KMS-11 (cell line): ENCODE measurements at regions not wholly inside any gene's neighbourhood (a gene's known extent, or its start where the extent isn't known, plus 50 kb on each side); places are given as distances from the start of the nearest gene placed in this dataset.

Experiments
- H2AFZ ChIP-seq: fragments of 200-600 bp; sonication (generic); 2 replicates; pipeline ENCODE4 v1.6.1; 2016; ENCODE audit warnings: antibody characterized with exemption, mixed run types, low read depth
- H3K27ac ChIP-seq: fragments of 200-600 bp; sonication (generic); 2 replicates; pipeline ENCODE4 v1.6.1; 2016; ENCODE audit warnings: mild to moderate bottlenecking, mixed run types
- H3K27me3 ChIP-seq: fragments of 200-600 bp; sonication (generic); 2 replicates; pipeline ENCODE4 v1.6.1; 2017; ENCODE audit warnings: mild to moderate bottlenecking, low read depth, mixed run types, moderate library complexity; ENCODE audit not compliant: insufficient read depth
- H3K36me3 ChIP-seq: fragments of 200-600 bp; sonication (generic); 2 replicates; pipeline ENCODE4 v1.6.1; 2017; ENCODE audit warnings: mild to moderate bottlenecking, mixed run types; ENCODE audit not compliant: insufficient read depth
- H3K4me1 ChIP-seq: fragments of 200-600 bp; sonication (generic); 2 replicates; pipeline ENCODE4 v1.6.1; 2016; ENCODE audit warnings: mild to moderate bottlenecking, low read depth, mixed run types; ENCODE audit not compliant: poor library complexity, severe bottlenecking
- H3K4me2 ChIP-seq: fragments of 200-600 bp; sonication (generic); 2 replicates; pipeline ENCODE4 v1.7.0; 2016; ENCODE audit warnings: mild to moderate bottlenecking, mixed run types
- H3K4me3 ChIP-seq: fragments of 200-600 bp; sonication (generic); IDR thresholded peaks from 2 replicates; pipeline ENCODE4 v1.6.1; 2017; ENCODE audit warnings: low read depth, low read length, mixed read lengths; ENCODE audit not compliant: insufficient read depth
- H3K79me2 ChIP-seq: fragments of 200-600 bp; sonication (generic); 2 replicates; pipeline ENCODE4 v1.6.1; 2016; ENCODE audit warnings: low read depth, mixed run types; ENCODE audit not compliant: insufficient read depth
- H3K9ac ChIP-seq: fragments of 200-600 bp; sonication (generic); 2 replicates; pipeline ENCODE4 v1.6.1; 2016; ENCODE audit warnings: mild to moderate bottlenecking, mixed run types
- H4K20me1 ChIP-seq: fragments of 200-600 bp; sonication (generic); 2 replicates; pipeline ENCODE4 v1.6.1; 2016; ENCODE audit warnings: mild to moderate bottlenecking, mixed run types; ENCODE audit not compliant: insufficient read depth
- TF ChIP-seq, protein P1 (sequence below): fragments of 200-600 bp; sonication (generic); conservative IDR thresholded peaks from 2 replicates; pipeline ENCODE4 v1.6.1; 2017; ENCODE audit warnings: low read depth, mild to moderate bottlenecking, antibody characterized with exemption, low read length, moderate library complexity, mixed read lengths

DNA sequence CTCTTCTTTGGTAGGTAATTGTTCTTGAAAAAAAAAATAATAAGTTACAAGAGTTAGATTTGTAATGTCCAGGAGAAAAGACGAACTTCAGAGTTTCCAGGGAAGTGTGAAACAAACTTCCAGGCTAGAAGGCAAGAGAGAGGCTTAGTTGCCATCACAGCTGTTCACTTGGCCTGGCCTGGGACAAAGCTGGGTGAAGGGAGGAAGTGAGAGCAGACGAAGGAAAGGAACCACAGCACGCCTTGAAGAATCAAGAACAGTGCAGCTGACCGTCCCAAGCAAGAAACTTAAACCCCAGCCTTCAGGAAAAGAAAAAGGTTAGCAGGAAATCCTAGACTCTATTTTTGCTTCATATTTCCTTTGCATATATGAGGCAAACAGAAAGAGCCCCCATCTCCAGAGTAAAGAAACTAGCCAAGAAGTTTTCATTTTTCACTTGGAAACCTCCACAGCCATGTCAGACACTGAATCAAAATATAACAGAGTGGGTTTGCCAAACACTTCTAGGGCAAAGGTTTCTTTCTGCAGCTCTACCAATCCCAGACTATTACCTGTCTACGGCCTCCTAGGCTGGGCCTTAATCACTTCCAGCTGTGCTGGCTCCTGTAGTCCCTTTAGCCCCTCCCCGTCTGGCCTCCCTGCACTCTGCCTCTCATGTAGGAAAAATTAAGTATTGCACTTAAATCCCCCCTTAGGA lies 209.6 kb downstream of the SPATA18 start:
- TF ChIP-seq, protein P1, sequence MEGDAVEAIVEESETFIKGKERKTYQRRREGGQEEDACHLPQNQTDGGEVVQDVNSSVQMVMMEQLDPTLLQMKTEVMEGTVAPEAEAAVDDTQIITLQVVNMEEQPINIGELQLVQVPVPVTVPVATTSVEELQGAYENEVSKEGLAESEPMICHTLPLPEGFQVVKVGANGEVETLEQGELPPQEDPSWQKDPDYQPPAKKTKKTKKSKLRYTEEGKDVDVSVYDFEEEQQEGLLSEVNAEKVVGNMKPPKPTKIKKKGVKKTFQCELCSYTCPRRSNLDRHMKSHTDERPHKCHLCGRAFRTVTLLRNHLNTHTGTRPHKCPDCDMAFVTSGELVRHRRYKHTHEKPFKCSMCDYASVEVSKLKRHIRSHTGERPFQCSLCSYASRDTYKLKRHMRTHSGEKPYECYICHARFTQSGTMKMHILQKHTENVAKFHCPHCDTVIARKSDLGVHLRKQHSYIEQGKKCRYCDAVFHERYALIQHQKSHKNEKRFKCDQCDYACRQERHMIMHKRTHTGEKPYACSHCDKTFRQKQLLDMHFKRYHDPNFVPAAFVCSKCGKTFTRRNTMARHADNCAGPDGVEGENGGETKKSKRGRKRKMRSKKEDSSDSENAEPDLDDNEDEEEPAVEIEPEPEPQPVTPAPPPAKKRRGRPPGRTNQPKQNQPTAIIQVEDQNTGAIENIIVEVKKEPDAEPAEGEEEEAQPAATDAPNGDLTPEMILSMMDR, result no peak

DNA sequence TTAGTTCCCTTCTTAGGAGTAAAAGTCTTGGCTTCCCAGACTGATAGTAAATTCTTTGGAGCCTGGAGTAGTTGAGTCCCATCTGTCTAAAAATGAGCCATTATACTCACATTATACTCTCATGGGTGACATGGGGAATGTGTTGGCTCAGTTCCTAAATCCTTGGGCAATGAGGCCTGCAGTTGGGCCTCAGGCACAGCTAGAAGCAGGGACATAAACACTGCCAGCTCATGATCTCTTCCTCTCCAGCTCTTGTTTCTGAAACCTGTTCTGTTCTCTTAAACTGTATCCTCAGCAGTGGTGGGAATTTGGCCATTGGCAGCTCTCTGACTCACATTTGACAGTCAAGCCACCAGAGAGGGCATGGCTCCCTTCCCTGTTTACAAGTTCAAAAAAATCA lies 212.5 kb downstream of the SPATA18 start:
- Histone ChIP-seq H3K79me2 (no peaks in the 10 kb centered on the region), H3K4me1 (no peaks in the 10 kb centered on the region), H3K4me3 (no peak overlapping the region), H4K20me1 (no peaks in the 10 kb centered on the region), H3K9ac (no peak overlapping the region), H3K4me2 (no peak overlapping the region), H3K36me3 (no peaks in the 10 kb centered on the region), H3K27ac (no peak overlapping the region), H3K27me3 (no peaks in the 10 kb centered on the region), H2AFZ (no peak overlapping the region)
- TF ChIP-seq, protein P1, result no peak

More for the DNA sequence above, 209.6 kb downstream of the SPATA18 start:
- Histone ChIP-seq H4K20me1 (no peaks in the 10 kb centered on the region), H3K27me3 (no peaks in the 10 kb centered on the region), H3K27ac (no peak overlapping the region), H3K4me2 (no peak overlapping the region), H2AFZ (no peak overlapping the region), H3K9ac (no peak overlapping the region), H3K4me3 (no peak overlapping the region), H3K79me2 (no peaks in the 10 kb centered on the region), H3K36me3 (no peaks in the 10 kb centered on the region), H3K4me1 (no peaks in the 10 kb centered on the region)

DNA sequence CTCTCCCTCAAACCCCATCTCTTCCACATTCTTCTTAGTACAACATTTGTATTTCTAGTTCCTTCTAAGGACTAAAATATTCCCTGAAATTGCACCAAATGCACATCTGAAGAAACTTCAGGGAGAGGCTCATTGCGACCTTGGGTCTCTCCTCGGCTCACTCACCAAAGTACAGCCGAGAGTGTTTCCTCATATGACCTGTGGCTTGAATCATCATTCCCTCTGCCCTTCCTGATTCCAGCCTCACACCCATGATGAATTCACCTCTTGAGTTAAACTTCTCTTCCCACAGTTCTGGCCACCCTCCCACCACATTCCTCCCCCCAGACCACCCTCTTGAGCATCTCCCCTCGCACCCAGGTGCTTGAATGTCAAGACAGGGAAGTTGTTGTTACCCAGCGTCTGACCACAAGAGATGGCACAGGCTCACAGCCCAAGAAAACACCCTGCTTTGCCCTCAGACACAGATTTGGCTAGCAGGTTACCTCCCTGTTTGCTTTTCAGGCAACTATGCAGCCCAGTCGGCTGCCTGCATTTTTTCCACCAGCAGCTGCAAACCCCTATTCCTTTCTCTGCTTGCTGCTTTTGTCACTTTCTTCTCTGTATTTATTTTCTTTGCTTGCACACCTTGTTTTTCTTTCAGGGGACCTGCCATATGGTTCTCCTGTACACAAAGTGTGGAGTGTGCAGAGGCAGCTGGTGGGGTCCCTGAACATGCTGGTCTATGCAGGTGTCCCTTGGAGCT lies 214.8 kb downstream of the SPATA18 start:
- H3K79me2 ChIP-seq, result no peaks in the 10 kb centered on the region
- TF ChIP-seq, protein P1, result no peak
- H3K27ac ChIP-seq, result no peak overlapping the region
- no peaks in the 10 kb centered on the region for H3K27me3 ChIP-seq
- H2AFZ ChIP-seq, result no peak overlapping the region
- H3K4me3 ChIP-seq, result no peak overlapping the region
- no peaks in the 10 kb centered on the region for H4K20me1 ChIP-seq
- no peaks in the 10 kb centered on the region for H3K36me3 ChIP-seq
- H3K4me2 ChIP-seq, result no peak overlapping the region
- no peaks in the 10 kb centered on the region for H3K4me1 ChIP-seq
- no peak overlapping the region for H3K9ac ChIP-seq

DNA sequence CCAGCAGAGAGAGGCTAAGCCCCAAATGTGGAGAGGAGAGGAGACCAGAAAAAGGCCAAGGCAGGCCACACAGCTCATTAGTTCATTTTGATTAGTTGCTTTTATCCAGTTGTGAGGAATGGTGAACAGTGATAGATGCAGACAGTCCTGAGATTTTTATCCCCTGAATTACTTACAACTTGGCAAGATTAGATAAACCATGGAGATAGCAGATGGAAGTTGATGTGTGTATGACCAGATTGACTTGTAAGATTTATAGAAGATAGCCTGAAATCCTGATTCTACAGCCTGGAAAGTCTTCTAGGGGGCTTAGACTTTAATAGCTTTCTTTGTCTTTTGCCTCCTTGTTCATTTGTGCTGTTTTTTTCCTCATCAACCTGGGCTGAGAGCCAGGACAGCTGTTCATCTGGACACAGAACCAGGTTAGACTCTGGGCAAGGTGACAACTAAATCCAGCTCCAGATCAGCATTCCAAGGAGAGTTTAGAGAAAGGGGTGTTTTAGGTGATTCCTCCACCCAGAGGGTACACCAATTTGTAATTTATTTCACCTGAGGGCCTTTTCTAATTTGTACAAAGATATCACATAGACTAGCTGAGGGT lies 215.5 kb downstream of the SPATA18 start:
- H2AFZ ChIP-seq, result no peak overlapping the region
- no peak overlapping the region for H3K27ac ChIP-seq
- H3K27me3 ChIP-seq, result no peaks in the 10 kb centered on the region
- no peak overlapping the region for H3K4me3 ChIP-seq
- H4K20me1 ChIP-seq, result no peaks in the 10 kb centered on the region
- TF ChIP-seq, protein P1, result no peak
- no peaks in the 10 kb centered on the region for H3K4me1 ChIP-seq
- no peak overlapping the region for H3K9ac ChIP-seq
- no peaks in the 10 kb centered on the region for H3K79me2 ChIP-seq
- H3K36me3 ChIP-seq, result no peaks in the 10 kb centered on the region
- H3K4me2 ChIP-seq, result no peak overlapping the region
